Activated T-helper 1 cell treated with anti-CD3 and anti-CD28 coated beads, Interleukin-12 subunit alpha, Interleukin-12 subunit beta, Interleukin-2, Interleukin-4 antibody, amounts not matched to agents 30 ng/mL and 10 ng/mL and 1 ng/mL, durations not matched to agents 14 hours and 24 hours and 36 hours (primary cell): ENCODE measurements at regions not wholly inside any gene's neighbourhood (a gene's known extent, or its start where the extent isn't known, plus 50 kb on each side); places are given as distances from the start of the nearest gene placed in this dataset.

Source experiments
- DNase-seq: peaks from one replicate; pipeline ENCODE4 v3.0.0; 2021; ENCODE audit warnings: low spot score
- H3K27ac Mint-ChIP-seq: one replicate; pipeline ENCODE4 v1.8.0; 2021; ENCODE audit warnings: mild to moderate bottlenecking, mixed read lengths
- H3K27me3 Mint-ChIP-seq: one replicate; pipeline ENCODE4 v1.8.0; 2022; ENCODE audit warnings: mild to moderate bottlenecking, moderate library complexity, mixed read lengths; ENCODE audit not compliant: insufficient read depth
- H3K36me3 Mint-ChIP-seq: one replicate; pipeline ENCODE4 v1.8.0; 2021; ENCODE audit warnings: low read depth, mixed read lengths
- H3K4me1 Mint-ChIP-seq: one replicate; pipeline ENCODE4 v1.8.0; 2021; ENCODE audit warnings: low read depth, mixed read lengths
- H3K4me3 Mint-ChIP-seq: one replicate; pipeline ENCODE4 v1.8.0; 2021; ENCODE audit warnings: mild to moderate bottlenecking, moderate library complexity, mixed read lengths
- H3K9me3 Mint-ChIP-seq: one replicate; pipeline ENCODE4 v1.8.0; 2021; ENCODE audit warnings: mixed read lengths
- intact Hi-C: fragments of 100-400 bp; cut with micrococcal nuclease; formaldehyde crosslinking; loops from one replicate; pipeline ENCODE4 v1.15.1; 2024

DNA sequence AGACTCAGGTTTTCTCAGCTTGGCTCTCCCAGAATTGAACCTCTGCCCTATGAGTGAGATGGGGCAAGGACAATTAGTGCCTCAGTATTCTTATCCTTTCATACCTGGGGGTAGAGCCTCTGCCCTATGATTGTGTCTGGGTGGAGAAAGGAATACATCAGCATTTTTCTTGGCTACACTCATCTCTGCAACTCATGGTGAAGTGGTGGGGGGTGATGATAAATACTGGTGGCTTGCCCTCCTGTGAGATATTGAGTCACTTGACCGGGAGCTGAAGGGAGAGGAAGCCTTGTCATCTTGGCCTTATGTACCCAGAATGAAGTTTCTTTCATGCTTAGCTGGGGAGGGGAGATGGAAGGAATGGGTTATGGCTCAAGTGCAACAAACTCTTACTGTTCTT is 71.3 kb upstream of the ENOX2 start:
- H3K9me3 Mint-ChIP-seq = no peaks in the 10 kb centered on the region
- H3K4me1 Mint-ChIP-seq = no peaks in the 10 kb centered on the region
- H3K27me3 Mint-ChIP-seq = peaks cover 4% of the 10 kb centered on the region
- no peak overlapping the region for H3K27ac Mint-ChIP-seq
- intact Hi-C loops = no loop called here
- no peak for DNase-seq
- no peak overlapping the region for H3K4me3 Mint-ChIP-seq
- no peaks in the 10 kb centered on the region for H3K36me3 Mint-ChIP-seq

DNA sequence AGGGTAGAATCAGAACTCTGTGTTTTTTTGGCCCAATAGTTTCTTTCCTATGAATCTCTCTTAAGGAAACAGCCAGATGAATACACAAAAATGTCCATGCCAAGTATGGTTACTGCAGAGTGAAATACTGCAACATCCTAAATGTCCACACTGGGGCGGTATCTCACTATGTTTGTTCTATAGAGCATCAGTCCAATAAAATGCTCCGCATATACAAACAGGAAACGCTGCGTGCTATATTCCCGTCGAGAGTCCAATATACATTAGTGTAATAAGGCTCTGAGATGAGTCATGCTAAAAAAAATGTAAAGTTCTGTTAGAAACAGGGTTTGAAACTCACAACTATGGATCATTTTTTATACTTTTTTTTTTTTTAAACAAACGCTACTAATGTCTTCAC is 72.9 kb upstream of the ENOX2 start:
- H3K36me3 Mint-ChIP-seq = no peaks in the 10 kb centered on the region
- H3K4me3 Mint-ChIP-seq = no peak overlapping the region
- no peak overlapping the region for H3K27ac Mint-ChIP-seq
- no peak for DNase-seq
- H3K9me3 Mint-ChIP-seq = no peaks in the 10 kb centered on the region
- intact Hi-C loops = loop anchor here (2.0 kb wide), 1 partner anchor 827 kb away; no protein-coding TSS in a partner anchor
- H3K27me3 Mint-ChIP-seq = peaks cover 4% of the 10 kb centered on the region
- no peaks in the 10 kb centered on the region for H3K4me1 Mint-ChIP-seq

DNA sequence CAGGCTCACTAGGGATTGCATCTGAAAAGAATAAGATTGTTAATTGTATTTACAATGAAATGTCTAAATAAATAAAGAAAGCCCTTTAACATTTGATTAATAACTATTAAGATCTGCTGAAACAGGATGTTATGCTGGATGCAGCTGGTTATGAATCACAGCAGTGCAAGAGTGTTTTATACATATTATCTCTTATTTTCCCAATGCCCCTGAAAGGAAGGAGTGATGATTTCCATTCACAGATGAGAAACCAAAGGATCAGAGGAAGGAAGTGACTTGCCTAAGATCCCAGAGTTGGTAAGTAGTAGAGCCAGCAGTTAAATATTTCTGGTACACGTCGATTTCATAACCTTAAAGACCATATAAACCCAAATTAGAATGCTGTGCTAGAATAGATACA is 76.3 kb upstream of the ARHGAP36 start:
- Mint-ChIP-seq H3K27me3 (no peaks in the 10 kb centered on the region), H3K9me3 (no peaks in the 10 kb centered on the region), H3K27ac (no peak overlapping the region), H3K4me3 (no peak overlapping the region), H3K36me3 (no peaks in the 10 kb centered on the region), H3K4me1 (no peaks in the 10 kb centered on the region)
- DNase-seq = no peak
- intact Hi-C loops = no loop called here

DNA sequence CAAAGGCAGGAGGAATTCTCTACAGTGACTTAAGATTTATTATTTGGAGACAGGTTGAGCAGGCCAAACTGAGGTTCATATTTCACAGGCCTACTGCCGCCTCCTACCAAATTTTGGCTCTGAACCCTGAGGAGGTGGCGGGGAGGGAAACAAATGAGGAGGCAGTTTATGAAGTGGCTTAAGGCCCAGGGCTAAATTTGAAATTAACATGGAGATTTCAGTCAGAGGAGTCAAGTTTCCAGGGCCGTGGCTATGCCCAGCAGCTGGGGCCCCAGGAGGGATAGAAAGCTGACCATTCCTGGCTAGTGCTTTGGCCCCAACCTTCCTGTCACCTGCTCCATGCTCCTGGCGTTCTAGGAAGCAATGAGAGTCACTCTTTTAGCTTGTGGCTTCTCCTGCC is 73.4 kb upstream of the ARHGAP36 start:
- no peak for DNase-seq
- no peak overlapping the region for H3K4me3 Mint-ChIP-seq
- no peaks in the 10 kb centered on the region for H3K36me3 Mint-ChIP-seq
- no peak overlapping the region for H3K27ac Mint-ChIP-seq
- H3K4me1 Mint-ChIP-seq = no peaks in the 10 kb centered on the region
- peaks cover 1% of the 10 kb centered on the region for H3K27me3 Mint-ChIP-seq
- intact Hi-C loops = no loop called here
- no peaks in the 10 kb centered on the region for H3K9me3 Mint-ChIP-seq

DNA sequence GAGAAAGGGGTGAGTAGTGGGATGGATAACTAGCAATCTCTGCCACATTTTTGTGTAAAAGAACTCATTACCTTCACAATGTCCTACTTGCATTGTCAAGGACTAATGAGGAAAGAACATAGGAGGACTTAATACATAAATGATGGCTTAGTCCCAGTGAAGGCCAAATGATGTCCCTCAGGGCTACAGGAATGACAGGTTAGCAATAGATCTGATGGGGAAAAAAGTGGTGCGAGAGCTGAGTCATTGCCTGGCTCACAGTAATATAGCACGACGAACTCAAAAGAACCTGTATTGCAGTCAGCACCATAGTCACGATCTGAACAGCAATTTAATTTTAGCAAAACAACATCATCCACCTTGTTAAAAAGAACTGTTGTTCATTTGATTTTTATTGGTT is 70.9 kb upstream of the ARHGAP36 start:
- Mint-ChIP-seq H3K4me3 (no peak overlapping the region), H3K9me3 (no peaks in the 10 kb centered on the region), H3K27ac (no peak overlapping the region), H3K27me3 (peaks cover 1% of the 10 kb centered on the region), H3K4me1 (no peaks in the 10 kb centered on the region), H3K36me3 (no peaks in the 10 kb centered on the region)
- intact Hi-C loops = no loop called here
- no peak for DNase-seq

DNA sequence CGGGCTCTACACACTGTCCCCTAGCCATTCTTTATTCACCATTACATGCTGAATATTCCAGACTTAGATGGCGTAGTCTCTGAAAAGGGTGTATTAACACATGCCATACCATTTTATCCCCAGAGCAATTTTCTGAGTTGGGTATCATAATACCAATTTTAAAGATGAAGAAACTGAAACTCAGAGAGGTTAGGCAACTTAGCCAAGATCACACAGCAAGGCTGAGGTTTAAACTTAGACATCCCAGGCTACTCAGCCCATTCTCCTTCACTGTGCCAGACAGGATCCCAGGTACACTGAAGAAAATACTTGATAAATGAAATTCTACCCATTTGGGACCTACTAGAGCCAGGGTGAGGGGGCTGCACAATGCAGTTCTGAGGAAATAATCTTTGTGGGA is 67.4 kb upstream of the ARHGAP36 start:
- intact Hi-C loops = no loop called here
- Mint-ChIP-seq H3K27me3 (peaks cover 1% of the 10 kb centered on the region), H3K36me3 (no peaks in the 10 kb centered on the region)

DNA sequence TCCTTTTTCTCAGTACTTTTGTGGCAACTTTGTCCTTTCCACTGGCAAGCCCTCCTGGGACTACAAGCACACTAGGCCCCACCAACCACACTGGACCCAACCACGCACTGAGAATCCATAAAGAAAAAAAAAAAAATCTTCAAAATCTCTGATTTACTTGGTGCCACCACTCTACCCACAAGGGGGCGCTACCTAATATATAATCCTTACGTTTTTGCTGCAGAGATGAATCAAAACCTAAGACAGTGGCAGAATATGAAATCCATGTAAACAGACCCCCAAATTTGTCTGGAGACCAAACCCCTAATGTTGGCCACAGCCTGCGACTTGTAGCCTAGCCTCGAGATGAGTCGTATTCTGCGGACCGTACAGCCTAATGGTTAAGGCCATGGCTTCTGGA is 63.5 kb upstream of the ARHGAP36 start:
- intact Hi-C loops = no loop called here
- Mint-ChIP-seq H3K27me3 (no peaks in the 10 kb centered on the region), H3K36me3 (no peaks in the 10 kb centered on the region), H3K27ac (no peak overlapping the region), H3K9me3 (no peaks in the 10 kb centered on the region), H3K4me1 (no peaks in the 10 kb centered on the region), H3K4me3 (no peak overlapping the region)
- no peak for DNase-seq

More for the DNA sequence above, 67.4 kb upstream of the ARHGAP36 start:
- Mint-ChIP-seq H3K27ac (no peak overlapping the region), H3K9me3 (no peaks in the 10 kb centered on the region), H3K4me1 (no peaks in the 10 kb centered on the region), H3K4me3 (no peak overlapping the region)
- no peak for DNase-seq

DNA sequence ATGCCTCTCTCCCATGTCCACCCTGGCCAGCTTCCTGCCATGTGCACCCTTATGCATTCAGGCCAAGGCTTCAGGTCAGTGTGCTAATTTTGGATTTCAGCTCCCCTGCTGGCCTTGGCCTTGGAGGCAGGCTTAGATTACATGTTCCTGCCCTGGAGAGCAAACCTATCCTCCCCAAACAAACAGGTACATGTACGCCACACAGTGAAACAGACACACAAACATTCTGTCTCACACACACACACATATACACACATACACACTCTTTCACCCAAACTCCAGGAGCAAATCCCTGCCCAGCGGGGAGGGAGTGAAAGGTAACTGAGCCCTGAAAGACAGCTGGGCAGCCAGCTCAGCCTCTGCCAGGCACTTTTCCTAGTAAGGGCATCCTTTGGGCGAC is 62.7 kb upstream of the ARHGAP36 start:
- intact Hi-C loops = no loop called here

DNA sequence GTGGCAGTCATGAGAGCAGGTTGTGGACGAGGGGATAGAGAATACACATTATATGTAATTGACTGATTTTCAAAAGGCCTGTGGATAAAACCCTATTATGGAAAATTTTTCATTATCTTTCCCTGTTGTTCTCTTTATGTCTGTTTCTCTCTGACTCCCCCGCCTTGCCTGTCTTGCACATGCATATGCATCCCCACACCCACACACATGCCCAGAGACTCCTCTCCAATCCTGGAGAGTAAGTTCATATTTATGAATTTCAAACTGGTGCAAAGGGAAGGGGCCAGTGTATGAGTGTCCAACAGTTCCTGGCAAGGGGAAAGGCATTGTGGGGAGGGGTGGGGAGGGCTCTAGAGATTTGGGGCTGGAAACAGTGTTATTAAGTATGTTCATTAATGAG is 60.8 kb upstream of the ARHGAP36 start:
- H3K36me3 Mint-ChIP-seq = no peaks in the 10 kb centered on the region
- no peaks in the 10 kb centered on the region for H3K4me1 Mint-ChIP-seq
- intact Hi-C loops = no loop called here
- H3K9me3 Mint-ChIP-seq = no peaks in the 10 kb centered on the region
- H3K27ac Mint-ChIP-seq = no peak overlapping the region
- no peak for DNase-seq
- H3K27me3 Mint-ChIP-seq = no peaks in the 10 kb centered on the region
- H3K4me3 Mint-ChIP-seq = no peak overlapping the region

More for the DNA sequence above, 62.7 kb upstream of the ARHGAP36 start:
- DNase-seq = no peak
- Mint-ChIP-seq H3K4me3 (no peak overlapping the region), H3K27me3 (no peaks in the 10 kb centered on the region), H3K36me3 (no peaks in the 10 kb centered on the region), H3K27ac (no peak overlapping the region), H3K9me3 (no peaks in the 10 kb centered on the region), H3K4me1 (no peaks in the 10 kb centered on the region)

DNA sequence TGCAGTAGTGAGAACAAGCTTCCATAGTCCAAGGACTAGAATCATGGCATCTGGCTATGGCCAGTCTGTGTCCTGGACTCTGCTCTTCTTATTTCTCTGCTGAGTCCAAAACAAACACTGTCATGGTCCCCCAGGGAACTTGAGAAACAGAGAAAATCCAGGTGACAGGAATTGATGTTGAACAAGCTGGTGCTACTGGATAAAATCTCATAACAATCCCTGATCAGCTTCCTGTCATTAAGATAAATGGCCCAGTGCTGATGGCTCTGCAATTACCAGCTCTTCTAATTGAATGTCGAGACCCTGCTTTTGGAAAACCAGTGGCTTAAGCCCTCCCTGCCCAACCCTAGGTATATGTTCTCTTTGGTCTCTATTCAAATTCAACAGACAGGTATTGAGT is 58.8 kb upstream of the ARHGAP36 start:
- intact Hi-C loops = no loop called here
- Mint-ChIP-seq H3K4me3 (no peak overlapping the region), H3K27ac (no peak overlapping the region), H3K9me3 (no peaks in the 10 kb centered on the region), H3K4me1 (no peaks in the 10 kb centered on the region), H3K27me3 (no peaks in the 10 kb centered on the region), H3K36me3 (no peaks in the 10 kb centered on the region)
- DNase-seq = no peak
